Subcutaneous abdominal adipose tissue (tissue), 5 donors: ENCODE measurements at regions not wholly inside any gene's neighbourhood (a gene's known extent, or its start where the extent isn't known, plus 50 kb on each side); places are given as distances from the start of the nearest gene placed in this dataset.
A peak's percentile ranks its signal among the peaks of the same experiment; 100 is the strongest.

ENCODE experiments used
- H3K27ac ChIP-seq: one replicate; pipeline ENCODE4 v1.7.0; 2013; ENCODE audit warnings: low read depth, mild to moderate bottlenecking, inconsistent platforms, low read length, moderate library complexity
- H3K27me3 ChIP-seq, 5 donors: one replicate each; pipeline ENCODE4 v1.7.0; 2013; ENCODE audit warnings: low read length in 5 of 5, inconsistent platforms in 1 of 5; ENCODE audit not compliant: control insufficient read depth in 5 of 5, insufficient read depth in 4 of 5
- H3K36me3 ChIP-seq, 5 donors: one replicate each; pipeline ENCODE4 v1.7.0; 2013; ENCODE audit warnings: low read length in 5 of 5; ENCODE audit not compliant: control insufficient read depth in 5 of 5, insufficient read depth in 5 of 5
- H3K4me1 ChIP-seq, 5 donors: one replicate each; pipeline ENCODE4 v1.7.0; 2013; ENCODE audit warnings: low read length in 5 of 5, mild to moderate bottlenecking in 3 of 5, moderate library complexity in 1 of 5; ENCODE audit not compliant: control insufficient read depth in 5 of 5, insufficient read depth in 5 of 5
- H3K4me3 ChIP-seq, 5 donors: one replicate each; pipeline ENCODE4 v1.7.0; 2013; ENCODE audit warnings: low read length in 5 of 5, low read depth in 1 of 5
- H3K9ac ChIP-seq, 5 donors: one replicate each; pipeline ENCODE4 v1.7.0; 2013; ENCODE audit warnings: low read length in 5 of 5, mild to moderate bottlenecking in 4 of 5, moderate library complexity in 3 of 5
- H3K9me3 ChIP-seq, 5 donors: one replicate each; pipeline ENCODE4 v1.7.0; 2013; ENCODE audit warnings: low read length in 5 of 5; ENCODE audit not compliant: control insufficient read depth in 5 of 5
- donor health status: healthy.
- donor health status: healthy.
- donor health status: healthy.
- donor health status: healthy.
- donor health status: healthy.

DNA sequence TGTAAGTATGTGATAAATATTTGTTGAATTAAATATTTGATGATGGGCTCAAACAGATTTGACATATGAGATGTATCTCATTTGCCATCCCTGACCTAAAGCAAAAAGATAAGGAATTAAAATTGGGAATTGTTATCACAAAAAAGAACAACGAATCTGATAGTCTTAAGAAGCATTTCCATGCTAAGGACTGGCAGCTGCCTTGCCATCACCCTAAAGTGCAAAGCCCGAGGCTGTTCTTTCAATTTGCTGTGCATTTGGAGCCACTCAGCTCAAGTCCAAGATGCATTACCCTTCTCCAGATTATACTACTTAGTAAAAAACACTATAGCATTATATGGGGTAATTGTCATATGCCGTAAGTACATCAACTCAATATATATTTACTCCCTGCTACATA, 618.3 kb upstream of the CLINT1 start:
- Histone ChIP-seq H3K36me3 (no peaks in the 10 kb centered on the region), H3K4me3 (no peak overlapping the region), H3K9ac (no peak overlapping the region), H3K27ac (no peak overlapping the region), H3K27me3 (no peaks in the 10 kb centered on the region), H3K9me3 (no peaks in the 10 kb centered on the region), H3K4me1 (peaks cover 4 to 9% (median 5%) of the 10 kb centered on the region in 5 donors)

DNA sequence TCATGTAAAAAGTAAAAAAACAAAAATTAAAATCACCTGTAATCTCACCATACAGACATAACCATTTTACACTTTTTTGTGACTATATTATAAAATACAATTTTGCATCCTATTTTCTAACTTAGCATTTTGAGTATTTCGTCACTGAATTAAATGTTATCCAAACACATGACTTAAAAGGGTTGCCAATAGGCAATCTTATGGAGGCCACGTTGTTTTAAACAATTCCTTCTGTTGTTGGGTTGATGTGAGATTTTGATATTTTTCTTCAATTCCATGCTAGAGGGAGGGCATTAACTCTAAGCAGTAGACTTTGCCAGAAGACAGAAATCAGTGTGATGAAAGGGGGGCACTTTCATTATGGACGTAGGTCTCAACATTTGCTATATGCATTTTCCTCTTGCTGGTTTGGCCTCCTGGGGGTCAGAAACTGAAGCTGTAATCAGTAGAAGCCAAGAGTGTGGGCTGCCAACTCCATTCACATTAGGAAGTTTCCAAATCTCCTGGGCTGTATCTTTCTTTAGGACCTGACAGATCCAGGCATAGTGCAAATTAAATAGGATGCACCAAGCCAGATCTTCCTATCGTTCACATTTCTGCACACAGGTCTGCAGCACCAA, 614.2 kb upstream of the CLINT1 start:
- Histone ChIP-seq H3K27me3 (no peaks in the 10 kb centered on the region), H3K36me3 (no peaks in the 10 kb centered on the region), H3K9me3 (no peaks in the 10 kb centered on the region), H3K4me1 (peaks cover 4 to 9% (median 5%) of the 10 kb centered on the region in 5 donors), H3K4me3 (peak overlapping the region in 1 of 5 donors; percentile 15), H3K9ac (no peak overlapping the region), H3K27ac (no peak overlapping the region)

DNA sequence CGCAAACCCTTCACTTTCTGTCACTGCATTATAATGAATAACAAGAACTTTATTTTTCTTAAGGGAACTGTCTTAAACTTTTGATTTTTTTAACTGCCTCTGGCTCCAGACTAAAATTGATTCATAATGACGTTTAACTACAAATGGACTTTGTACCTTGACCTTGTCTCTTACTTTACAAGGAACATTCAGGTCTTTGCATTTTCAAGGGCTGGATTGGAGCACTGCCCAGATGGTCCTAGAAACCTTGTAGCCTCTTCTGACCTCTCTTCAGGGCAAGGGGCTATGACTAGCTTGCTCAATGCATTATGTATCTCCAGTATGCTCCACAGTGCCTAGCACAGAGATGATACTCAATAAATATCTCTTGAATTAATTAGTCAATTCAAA, 612.6 kb upstream of the CLINT1 start:
- H3K27ac ChIP-seq, result no peak overlapping the region
- no peaks in the 10 kb centered on the region for H3K36me3 ChIP-seq
- no peak overlapping the region for H3K4me3 ChIP-seq
- H3K4me1 ChIP-seq, result peaks cover 4 to 9% (median 5%) of the 10 kb centered on the region in 5 donors
- H3K9me3 ChIP-seq, result no peaks in the 10 kb centered on the region
- H3K27me3 ChIP-seq, result no peaks in the 10 kb centered on the region
- no peak overlapping the region for H3K9ac ChIP-seq

DNA sequence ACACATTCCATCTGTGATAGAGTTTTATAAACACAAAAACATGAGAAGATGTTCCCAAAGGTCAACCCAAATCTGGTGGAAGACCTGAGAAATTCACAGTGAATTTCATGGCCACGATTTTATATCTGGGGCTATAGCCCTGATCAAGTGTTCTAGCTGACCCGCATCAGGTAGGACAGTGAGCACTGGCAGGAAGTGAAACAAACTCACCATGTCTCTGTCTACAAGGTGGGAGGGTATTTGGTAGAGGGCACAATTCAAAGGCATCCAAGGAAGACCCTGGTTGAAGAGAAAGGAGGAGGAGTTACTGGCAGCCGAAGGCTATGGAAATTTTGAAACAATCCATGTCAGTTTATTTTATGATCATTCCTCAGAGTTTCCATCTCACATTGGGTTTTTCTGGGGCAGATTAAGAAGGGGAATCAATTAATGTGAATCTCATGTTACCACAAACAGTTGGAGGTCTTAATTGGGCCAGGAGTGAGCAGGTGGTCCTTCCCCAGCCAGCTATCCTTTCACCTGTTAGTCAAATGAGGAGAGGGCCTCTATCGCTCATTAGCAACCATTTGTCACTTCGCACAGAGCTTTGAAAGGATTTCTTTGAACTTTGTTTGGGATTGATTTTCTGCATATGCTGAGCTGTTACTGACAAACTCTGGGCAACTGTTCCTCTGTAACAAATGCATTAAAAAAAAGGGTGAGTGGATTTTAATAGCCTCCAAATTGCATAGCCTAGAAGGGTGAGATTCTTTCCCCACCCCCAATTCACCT, 612.0 kb upstream of the CLINT1 start:
- Histone ChIP-seq H3K27me3 (no peaks in the 10 kb centered on the region), H3K36me3 (no peaks in the 10 kb centered on the region), H3K4me3 (no peak overlapping the region), H3K9me3 (no peaks in the 10 kb centered on the region), H3K4me1 (peaks cover 4 to 9% (median 5%) of the 10 kb centered on the region in 5 donors), H3K27ac (no peak overlapping the region), H3K9ac (no peak overlapping the region)

DNA sequence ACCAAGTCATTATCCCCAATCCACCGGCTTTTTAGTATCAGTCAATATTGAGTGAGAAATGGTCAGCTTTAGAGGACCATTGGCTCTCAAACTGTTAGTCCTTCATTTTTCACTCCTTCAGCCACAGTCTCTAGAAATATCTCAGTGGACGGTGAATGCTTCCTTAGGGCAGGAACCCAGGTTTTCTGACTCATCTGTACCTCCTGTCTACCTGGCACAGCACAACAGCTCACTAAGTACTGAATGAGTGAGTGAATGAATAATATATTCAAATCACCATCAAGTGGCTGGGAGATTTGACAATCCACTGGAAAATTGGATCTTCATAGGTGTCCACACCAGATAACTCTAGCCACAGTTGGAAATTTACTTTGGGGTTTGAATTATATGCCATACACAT, 609.5 kb upstream of the CLINT1 start:
- Histone ChIP-seq H3K36me3 (no peaks in the 10 kb centered on the region), H3K9me3 (no peaks in the 10 kb centered on the region), H3K9ac (no peak overlapping the region), H3K4me1 (peaks cover 4 to 18% (median 15%) of the 10 kb centered on the region in 5 donors), H3K27ac (no peak overlapping the region), H3K27me3 (no peaks in the 10 kb centered on the region), H3K4me3 (no peak overlapping the region)

DNA sequence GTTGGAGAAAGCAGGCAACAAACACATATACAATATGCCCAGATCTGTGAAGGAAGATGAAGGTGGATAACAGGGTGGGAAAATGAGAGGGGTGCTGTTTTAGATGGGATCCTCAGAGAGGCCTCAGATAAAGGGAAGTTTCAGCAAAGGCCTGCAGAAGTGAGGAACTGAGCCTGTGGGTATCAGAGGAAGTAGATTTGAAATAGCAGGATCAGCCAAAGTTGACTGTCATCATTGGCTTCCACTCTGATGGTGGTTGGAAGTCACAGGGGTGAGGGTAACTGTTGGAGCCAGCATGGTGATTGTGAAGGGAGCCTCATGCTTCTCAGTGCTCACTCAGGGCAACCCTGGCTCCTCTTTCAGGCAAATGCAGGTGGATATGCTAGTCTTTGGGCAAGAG, 607.2 kb upstream of the CLINT1 start:
- Histone ChIP-seq H3K27me3 (no peaks in the 10 kb centered on the region), H3K4me1 (peaks cover 3 to 35% (median 33%) of the 10 kb centered on the region in 5 donors), H3K9ac (no peak overlapping the region), H3K27ac (no peak overlapping the region), H3K36me3 (no peaks in the 10 kb centered on the region), H3K4me3 (no peak overlapping the region), H3K9me3 (no peaks in the 10 kb centered on the region)

DNA sequence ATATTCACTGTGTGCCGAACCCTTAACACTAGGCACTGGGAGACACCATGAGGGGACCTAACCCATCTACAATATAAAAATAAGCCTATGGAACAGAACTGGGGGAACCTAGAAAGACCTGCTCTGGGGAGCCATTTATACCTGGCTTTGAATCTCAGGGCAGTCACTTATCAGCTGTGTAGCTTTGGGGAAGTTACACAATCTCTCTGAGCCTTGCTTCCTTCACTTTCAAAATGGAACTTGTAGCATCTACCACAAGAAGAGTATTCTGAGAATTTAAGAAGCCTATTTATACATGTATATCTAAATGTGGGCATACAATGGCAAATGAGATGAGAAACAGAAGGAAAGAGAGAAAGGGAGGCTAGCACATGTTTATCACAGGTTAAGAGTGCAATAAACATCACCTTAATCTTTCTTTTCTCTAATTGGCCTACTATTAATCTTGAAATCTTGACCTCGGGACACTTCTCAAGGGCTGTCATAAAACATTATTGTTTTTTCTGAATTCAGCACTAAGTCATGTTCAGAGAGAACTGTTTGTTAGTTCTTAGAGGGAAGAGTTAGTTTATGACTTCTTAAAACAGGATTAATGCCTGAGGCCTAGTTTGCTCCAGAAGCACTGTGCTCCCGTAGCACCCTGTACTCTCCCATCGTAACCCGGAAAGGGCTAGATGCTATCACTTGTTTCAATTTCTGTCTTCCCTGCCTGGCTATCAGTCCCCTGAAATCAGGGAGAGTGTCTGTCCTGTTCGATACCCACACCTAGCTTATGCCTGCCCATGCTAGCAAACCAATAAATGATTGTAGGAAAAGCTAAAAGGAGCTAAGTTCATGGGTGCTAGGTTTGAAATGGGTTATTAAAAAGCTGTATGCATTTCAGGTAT, 606.4 kb upstream of the CLINT1 start:
- H3K4me3 ChIP-seq, result no peak overlapping the region
- H3K36me3 ChIP-seq, result no peaks in the 10 kb centered on the region
- H3K4me1 ChIP-seq, result peaks cover 3 to 38% (median 35%) of the 10 kb centered on the region in 5 donors
- H3K9ac ChIP-seq, result no peak overlapping the region
- H3K27me3 ChIP-seq, result no peaks in the 10 kb centered on the region
- no peaks in the 10 kb centered on the region for H3K9me3 ChIP-seq
- no peak overlapping the region for H3K27ac ChIP-seq

DNA sequence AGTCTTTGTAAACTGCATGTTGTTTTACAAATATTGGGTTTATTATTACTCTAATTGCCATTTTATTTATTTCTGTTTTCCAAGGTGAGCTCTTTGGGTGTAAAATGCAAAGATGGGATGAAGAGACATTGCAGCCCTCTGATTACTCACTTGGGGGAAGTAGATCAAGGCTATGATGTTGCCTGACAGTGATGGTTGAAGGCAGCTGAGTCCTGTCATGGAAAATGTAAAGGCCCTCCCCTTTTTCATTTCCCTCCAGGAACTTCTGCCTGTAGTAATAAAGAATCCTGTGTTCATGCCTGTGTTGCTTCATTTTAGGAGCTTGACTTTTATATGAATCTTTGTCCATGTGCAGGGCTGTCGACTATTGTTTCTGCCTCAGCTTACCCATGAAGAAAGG, 605.4 kb upstream of the CLINT1 start:
- no peak overlapping the region for H3K9ac ChIP-seq
- no peak overlapping the region for H3K4me3 ChIP-seq
- peak overlapping the region; percentile 64 for H3K27ac ChIP-seq

DNA sequence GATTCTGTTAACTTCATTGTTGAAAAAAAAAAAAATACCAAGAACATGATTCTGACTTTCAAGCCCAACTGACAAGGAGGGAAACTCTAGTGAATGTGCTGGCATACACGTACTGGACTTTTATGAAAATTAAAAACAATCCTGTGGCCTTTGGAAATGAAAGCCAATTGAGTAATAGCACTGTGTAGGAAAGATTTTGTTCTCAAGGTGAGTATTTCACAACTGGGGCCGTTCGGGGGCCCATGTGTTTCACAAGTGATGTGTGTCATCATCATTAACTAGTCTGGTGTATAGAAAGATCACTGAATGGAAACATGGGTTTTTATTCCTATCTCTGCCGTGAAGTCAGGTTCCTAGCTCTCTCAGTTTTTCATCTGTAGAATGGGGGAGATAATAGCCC, 605.0 kb upstream of the CLINT1 start:
- Histone ChIP-seq H3K27me3 (no peaks in the 10 kb centered on the region), H3K4me1 (peaks cover 3 to 38% (median 35%) of the 10 kb centered on the region in 5 donors), H3K27ac (peak overlapping the region; percentile 64)

More for the DNA sequence above, 605.4 kb upstream of the CLINT1 start:
- Histone ChIP-seq H3K4me1 (peaks cover 3 to 38% (median 35%) of the 10 kb centered on the region in 5 donors), H3K27me3 (no peaks in the 10 kb centered on the region), H3K9me3 (no peaks in the 10 kb centered on the region), H3K36me3 (no peaks in the 10 kb centered on the region)

DNA sequence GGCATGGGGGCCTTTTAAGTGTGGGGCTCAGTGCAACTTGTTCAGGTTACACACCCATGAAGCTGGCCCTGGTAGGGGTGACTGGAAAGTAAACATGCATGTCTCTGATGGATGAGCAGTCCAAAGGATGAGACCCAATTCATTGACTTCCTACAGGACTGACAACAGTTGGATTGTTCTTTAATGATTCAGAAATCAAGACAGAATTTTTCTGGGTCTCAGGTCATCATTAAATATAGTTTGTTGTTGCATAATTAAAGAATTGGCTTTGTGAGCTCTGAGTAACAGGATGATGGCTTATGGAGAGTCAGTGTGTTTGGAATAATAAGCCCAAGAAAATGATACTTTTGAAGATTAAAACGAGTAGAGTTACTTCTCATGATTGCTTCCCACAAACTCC, 604.2 kb upstream of the CLINT1 start:
- Histone ChIP-seq H3K4me1 (peaks cover 3 to 38% (median 35%) of the 10 kb centered on the region in 5 donors), H3K27ac (peak overlapping the region; percentile 64)

More for the DNA sequence above, 605.0 kb upstream of the CLINT1 start:
- H3K9ac ChIP-seq, result no peak overlapping the region
- H3K36me3 ChIP-seq, result no peaks in the 10 kb centered on the region
- no peak overlapping the region for H3K4me3 ChIP-seq
- H3K9me3 ChIP-seq, result no peaks in the 10 kb centered on the region

More for the DNA sequence above, 604.2 kb upstream of the CLINT1 start:
- Histone ChIP-seq H3K9me3 (no peaks in the 10 kb centered on the region), H3K9ac (no peak overlapping the region), H3K4me3 (no peak overlapping the region), H3K36me3 (no peaks in the 10 kb centered on the region), H3K27me3 (no peaks in the 10 kb centered on the region)
